NCI-H524 (cell line): ENCODE measurements at regions not wholly inside any gene's neighbourhood (a gene's known extent, or its start where the extent isn't known, plus 50 kb on each side); places are given as distances from the start of the nearest gene placed in this dataset.

ENCODE experiments used
- DNase-seq, 2 experiments: peaks; one replicate each; lab custom pipeline; 2025; lab: John Stamatoyannopoulos, UW

- no peak for DNase-seq
These were observed 413.7 kb downstream of the SETD4 start for GRCh38 chr21:35646606-35647005.

GRCh38 chr21:35645991-35646390, 414.3 kb downstream of the SETD4 start:
- no peak for DNase-seq

- DNase-seq, result no peak
These were observed 415.8 kb downstream of the SETD4 start for GRCh38 chr21:35644523-35644922.

GRCh38 chr21:35643176-35643575, 417.1 kb downstream of the SETD4 start:
- no peak for DNase-seq

GRCh38 chr21:35641271-35642016, 418.9 kb downstream of the SETD4 start:
- DNase-seq, result no peak

- no peak for DNase-seq
These were observed 422.9 kb downstream of the SETD4 start for GRCh38 chr21:35637431-35637830.

GRCh38 chr21:35635994-35636393, 424.3 kb downstream of the SETD4 start:
- no peak for DNase-seq

GRCh38 chr21:35635261-35635660, 425.1 kb downstream of the SETD4 start:
- DNase-seq, result no peak

GRCh38 chr21:35633501-35633900, 426.8 kb downstream of the SETD4 start:
- no peak for DNase-seq

- no peak for DNase-seq
These were observed 427.6 kb downstream of the SETD4 start for GRCh38 chr21:35632711-35633110.

GRCh38 chr21:35628316-35628715, 432.0 kb downstream of the SETD4 start:
- DNase-seq, result no peak

- no peak for DNase-seq
These were observed 432.9 kb downstream of the SETD4 start for GRCh38 chr21:35627462-35627861.

GRCh38 chr21:35625576-35625975, 434.8 kb downstream of the SETD4 start:
- peak; percentile 39 to 83 for DNase-seq

- no peak for DNase-seq
These were observed 435.4 kb downstream of the SETD4 start for GRCh38 chr21:35624901-35625300.

GRCh38 chr21:35622612-35623011, 437.7 kb downstream of the SETD4 start:
- no peak for DNase-seq

- no peak for DNase-seq
These were observed 441.1 kb downstream of the SETD4 start for GRCh38 chr21:35619184-35619583.

GRCh38 chr21:35617491-35617890, 442.8 kb downstream of the SETD4 start:
- no peak for DNase-seq

GRCh38 chr21:35616090-35616489, 444.2 kb downstream of the SETD4 start:
- peak in 1 of 2 experiments; percentile 44 for DNase-seq

- DNase-seq, result no peak
These were observed 445.0 kb downstream of the SETD4 start for GRCh38 chr21:35615325-35615724.

- no peak for DNase-seq
These were observed 445.9 kb downstream of the SETD4 start for GRCh38 chr21:35614396-35614921.

GRCh38 chr21:35611708-35612132, 448.6 kb downstream of the SETD4 start:
- no peak for DNase-seq

GRCh38 chr21:35609263-35609662, 451.1 kb downstream of the SETD4 start:
- DNase-seq, result no peak

- DNase-seq, result no peak
These were observed 452.9 kb downstream of the SETD4 start for GRCh38 chr21:35607406-35607805.

- DNase-seq, result no peak
These were observed 453.7 kb downstream of the SETD4 start for GRCh38 chr21:35606578-35606977.
